ENCODE measurements at regions not wholly inside any gene's neighbourhood (a gene's known extent, or its start where the extent isn't known, plus 50 kb on each side); places are given as distances from the start of the nearest gene placed in this dataset.

- no peak for TF ChIP-seq SIN3A (IDR thresholded peaks at IDR 0.05; ENCODE audit: borderline replicate concordance, insufficient read depth, low read length)
- TF ChIP-seq FOXP2 (optimal IDR thresholded peaks at IDR 0.05; ENCODE audit: borderline replicate concordance, extremely low read depth, extremely low read length, insufficient read depth) = no peak
- no peak for TF ChIP-seq TAF1 (IDR thresholded peaks at IDR 0.05; ENCODE audit: borderline replicate concordance, insufficient read depth, low read length)
- no peak for TF ChIP-seq POLR2AphosphoS5 (IDR thresholded peaks at IDR 0.05; ENCODE audit: low read depth, low read length)
- no peak for TF ChIP-seq REST (IDR thresholded peaks at IDR 0.05; ENCODE audit: insufficient read depth in 1 of 2, low read depth in 2 of 2, low read length in 2 of 2)
These were observed 62.0 kb upstream of the LMNTD1 start for GRCh38 chr12:25615119-25615518.

GRCh38 chr12:25616286-25616685 is 63.2 kb upstream of the LMNTD1 start:
- TF ChIP-seq FOXP2 (optimal IDR thresholded peaks at IDR 0.05; ENCODE audit: borderline replicate concordance, extremely low read depth, extremely low read length, insufficient read depth) = no peak
- TF ChIP-seq REST (IDR thresholded peaks at IDR 0.05; ENCODE audit: insufficient read depth in 1 of 2, low read depth in 2 of 2, low read length in 2 of 2) = no peak
- no peak for TF ChIP-seq TAF1 (IDR thresholded peaks at IDR 0.05; ENCODE audit: borderline replicate concordance, insufficient read depth, low read length)
- no peak for TF ChIP-seq POLR2AphosphoS5 (IDR thresholded peaks at IDR 0.05; ENCODE audit: low read depth, low read length)
- no peak for TF ChIP-seq SIN3A (IDR thresholded peaks at IDR 0.05; ENCODE audit: borderline replicate concordance, insufficient read depth, low read length)

- no peak for TF ChIP-seq FOXP2 (optimal IDR thresholded peaks at IDR 0.05; ENCODE audit: borderline replicate concordance, extremely low read depth, extremely low read length, insufficient read depth)
- no peak for TF ChIP-seq SIN3A (IDR thresholded peaks at IDR 0.05; ENCODE audit: borderline replicate concordance, insufficient read depth, low read length)
- TF ChIP-seq POLR2AphosphoS5 (IDR thresholded peaks at IDR 0.05; ENCODE audit: low read depth, low read length) = no peak
- no peak for TF ChIP-seq TAF1 (IDR thresholded peaks at IDR 0.05; ENCODE audit: borderline replicate concordance, insufficient read depth, low read length)
These were observed 64.9 kb upstream of the LMNTD1 start for GRCh38 chr12:25617991-25618390.

DNA sequence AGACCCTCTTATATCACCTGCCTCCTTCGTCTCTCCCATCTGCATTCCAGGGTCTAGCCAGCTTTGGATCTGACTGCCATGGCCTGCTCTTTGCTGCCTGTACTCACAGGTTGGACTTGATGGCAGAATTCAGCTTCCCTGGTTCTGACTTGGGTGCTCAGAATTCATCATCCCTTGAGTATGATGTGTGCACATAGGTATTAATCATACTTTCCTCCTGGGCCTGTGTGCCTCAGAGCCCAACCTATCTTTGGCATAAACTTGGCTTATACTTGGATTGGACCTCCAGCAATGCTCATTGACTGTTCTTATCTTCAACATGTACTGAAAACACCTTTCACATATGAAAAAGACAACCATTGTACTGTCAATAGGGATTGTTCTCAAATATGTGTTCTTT is 70.7 kb upstream of the LMNTD1 start:
- TF ChIP-seq POLR2AphosphoS5 (IDR thresholded peaks at IDR 0.05; ENCODE audit: low read depth, low read length) = no peak
- TF ChIP-seq FOXP2 (optimal IDR thresholded peaks at IDR 0.05; ENCODE audit: borderline replicate concordance, extremely low read depth, extremely low read length, insufficient read depth) = no peak
- TF ChIP-seq SIN3A (IDR thresholded peaks at IDR 0.05; ENCODE audit: borderline replicate concordance, insufficient read depth, low read length) = no peak
- TF ChIP-seq REST (IDR thresholded peaks at IDR 0.05; ENCODE audit: insufficient read depth in 1 of 2, low read depth in 2 of 2, low read length in 2 of 2) = no peak

GRCh38 chr12:25625146-25625545 is 72.1 kb upstream of the LMNTD1 start:
- TF ChIP-seq REST (IDR thresholded peaks at IDR 0.05; ENCODE audit: insufficient read depth in 1 of 2, low read depth in 2 of 2, low read length in 2 of 2) (no peak), TAF1 (IDR thresholded peaks at IDR 0.05; ENCODE audit: borderline replicate concordance, insufficient read depth, low read length) (no peak), FOXP2 (optimal IDR thresholded peaks at IDR 0.05; ENCODE audit: borderline replicate concordance, extremely low read depth, extremely low read length, insufficient read depth) (no peak), POLR2AphosphoS5 (IDR thresholded peaks at IDR 0.05; ENCODE audit: low read depth, low read length) (no peak), SIN3A (IDR thresholded peaks at IDR 0.05; ENCODE audit: borderline replicate concordance, insufficient read depth, low read length) (no peak)
